Right lobe of liver (tissue), 4 donors: ENCODE measurements at regions not wholly inside any gene's neighbourhood (a gene's known extent, or its start where the extent isn't known, plus 50 kb on each side); places are given as distances from the start of the nearest gene placed in this dataset.

ENCODE experiments used
- POLR2A ChIP-seq: fragments of 450-650 bp; IDR thresholded peaks from one replicate; pipeline ENCODE4 v1.6.1; 2017; ENCODE audit warnings: antibody characterized with exemption, mild to moderate bottlenecking
- TF ChIP-seq, protein P1 (sequence below), 4 donors: fragments of 200-600 bp in 3 of 4; fragments of 450-650 bp in 1 of 4; IDR thresholded peaks; one replicate each; pipeline versions ENCODE4 v1.5.1 to v1.8.0; 2016 to 2022; ENCODE audit warnings: antibody characterized with exemption in 4 of 4, mild to moderate bottlenecking in 2 of 4
- donor health status: DM: no; HTN: no; CAD: no.
- donor health status: DM: no; HTN: no; CAD: no.
- donor health status: DM: no; HTN: yes; CAD: no.

DNA sequence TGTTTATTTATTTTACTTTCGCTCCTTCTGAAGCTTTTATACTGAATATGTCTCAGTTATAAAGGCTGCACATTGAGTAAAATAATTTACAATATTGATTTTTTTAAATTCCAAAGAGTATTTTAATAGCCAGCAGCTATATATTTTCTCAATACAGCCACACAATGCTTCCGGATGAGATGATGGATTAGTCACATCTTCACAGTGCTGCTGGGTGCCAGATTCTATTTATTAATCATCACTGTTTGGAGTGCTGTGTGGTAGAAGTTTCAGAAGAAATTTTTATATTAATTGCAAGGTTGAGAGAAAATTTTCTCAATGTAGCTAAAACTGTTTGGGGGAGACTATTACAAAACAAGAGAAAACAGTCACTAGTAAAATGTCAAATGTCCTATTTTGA is 989.8 kb downstream of the TLE4 start:
- no peak for TF ChIP-seq POLR2A
- TF ChIP-seq, protein P1, sequence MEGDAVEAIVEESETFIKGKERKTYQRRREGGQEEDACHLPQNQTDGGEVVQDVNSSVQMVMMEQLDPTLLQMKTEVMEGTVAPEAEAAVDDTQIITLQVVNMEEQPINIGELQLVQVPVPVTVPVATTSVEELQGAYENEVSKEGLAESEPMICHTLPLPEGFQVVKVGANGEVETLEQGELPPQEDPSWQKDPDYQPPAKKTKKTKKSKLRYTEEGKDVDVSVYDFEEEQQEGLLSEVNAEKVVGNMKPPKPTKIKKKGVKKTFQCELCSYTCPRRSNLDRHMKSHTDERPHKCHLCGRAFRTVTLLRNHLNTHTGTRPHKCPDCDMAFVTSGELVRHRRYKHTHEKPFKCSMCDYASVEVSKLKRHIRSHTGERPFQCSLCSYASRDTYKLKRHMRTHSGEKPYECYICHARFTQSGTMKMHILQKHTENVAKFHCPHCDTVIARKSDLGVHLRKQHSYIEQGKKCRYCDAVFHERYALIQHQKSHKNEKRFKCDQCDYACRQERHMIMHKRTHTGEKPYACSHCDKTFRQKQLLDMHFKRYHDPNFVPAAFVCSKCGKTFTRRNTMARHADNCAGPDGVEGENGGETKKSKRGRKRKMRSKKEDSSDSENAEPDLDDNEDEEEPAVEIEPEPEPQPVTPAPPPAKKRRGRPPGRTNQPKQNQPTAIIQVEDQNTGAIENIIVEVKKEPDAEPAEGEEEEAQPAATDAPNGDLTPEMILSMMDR (IDR thresholded peaks at IDR 0.05) = no peak
